Anterior cingulate cortex (tissue), 58 donors: ENCODE measurements at regions not wholly inside any gene's neighbourhood (a gene's known extent, or its start where the extent isn't known, plus 50 kb on each side); places are given as distances from the start of the nearest gene placed in this dataset.
"Not testable (repeated sequence)": the region's sequence is repeated elsewhere in the genome, so short reads cannot be mapped to it uniquely, and the experiment has no call there.

Experiments
- DNase-seq, 58 donors: peaks; one replicate each; lab custom pipeline; 2025; lab: John Stamatoyannopoulos, UW

DNA sequence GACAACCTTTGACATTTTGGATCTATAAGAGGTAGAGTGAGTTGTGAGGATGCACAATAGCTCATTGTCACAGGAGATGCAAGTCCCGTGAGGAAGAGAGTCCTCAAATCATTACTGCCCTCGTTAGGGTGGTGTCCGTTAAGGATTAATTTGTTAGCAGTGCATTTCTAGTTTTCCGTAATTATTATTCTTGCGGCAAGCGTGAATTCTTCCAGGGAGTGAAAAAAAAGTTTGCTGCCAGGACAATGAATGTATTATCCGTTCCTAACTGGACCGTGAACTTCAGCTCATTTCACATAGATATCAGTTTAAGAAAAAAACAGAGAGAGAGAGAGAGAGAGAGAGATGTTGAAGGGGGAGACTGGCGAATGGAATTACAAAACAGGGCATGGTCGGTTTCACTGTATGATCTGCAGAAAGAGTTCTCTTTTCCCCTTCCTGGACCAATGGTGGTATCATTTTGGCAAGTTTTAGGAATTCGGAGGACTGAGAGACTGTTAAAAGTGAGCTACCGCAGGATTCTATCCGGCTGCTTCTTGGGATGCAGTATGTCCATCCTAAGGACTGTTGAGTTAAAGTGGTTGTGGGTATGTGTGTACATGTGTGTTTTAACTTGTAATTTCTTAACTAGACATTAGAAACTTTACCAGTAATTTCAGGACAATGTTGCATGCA, 216.0 kb upstream of the NFIA start:
- DNase-seq = peak in 1 of 58 donors; percentile 15

GRCh38 chr1:60865166-60865565, 217.2 kb upstream of the NFIA start:
- DNase-seq = peak in 4 of 58 donors; percentile 2 to 19 (median 12)

GRCh38 chr1:60864722-60865121, 217.6 kb upstream of the NFIA start:
- no peak for DNase-seq

GRCh38 chr1:60863131-60863530, 219.2 kb upstream of the NFIA start:
- DNase-seq = no peak

DNA sequence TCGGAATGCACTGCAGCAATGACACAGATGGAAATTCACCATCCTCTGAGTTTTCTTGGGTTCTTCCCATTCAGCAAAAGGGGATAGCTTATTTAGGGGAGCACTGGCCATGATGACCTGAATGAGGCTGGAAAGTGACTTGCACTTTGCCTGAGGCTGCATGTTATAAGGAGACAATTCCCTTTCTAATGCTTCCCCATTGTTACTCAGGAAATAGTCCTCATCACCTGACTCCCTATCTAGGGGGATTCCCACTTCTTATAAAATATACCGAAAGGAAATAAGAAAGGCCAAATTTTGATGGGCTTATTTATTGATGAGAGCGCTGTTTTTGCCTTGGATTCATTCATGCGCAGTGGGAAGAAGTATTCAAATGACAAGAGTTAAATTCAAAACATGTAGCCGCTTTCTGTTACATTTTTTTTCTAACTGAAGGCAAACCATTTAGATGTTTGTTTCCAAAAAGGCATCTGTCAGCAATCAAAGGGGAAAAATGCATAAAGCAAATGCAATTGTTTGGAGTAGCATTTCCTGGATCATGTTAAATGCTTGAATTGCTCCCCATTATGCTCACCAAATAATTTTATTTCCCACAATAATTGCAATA, 220.3 kb upstream of the NFIA start:
- DNase-seq = no peak

- no peak for DNase-seq
Measured at GRCh38 chr1:60859111-60859510, 223.2 kb upstream of the NFIA start.

DNA sequence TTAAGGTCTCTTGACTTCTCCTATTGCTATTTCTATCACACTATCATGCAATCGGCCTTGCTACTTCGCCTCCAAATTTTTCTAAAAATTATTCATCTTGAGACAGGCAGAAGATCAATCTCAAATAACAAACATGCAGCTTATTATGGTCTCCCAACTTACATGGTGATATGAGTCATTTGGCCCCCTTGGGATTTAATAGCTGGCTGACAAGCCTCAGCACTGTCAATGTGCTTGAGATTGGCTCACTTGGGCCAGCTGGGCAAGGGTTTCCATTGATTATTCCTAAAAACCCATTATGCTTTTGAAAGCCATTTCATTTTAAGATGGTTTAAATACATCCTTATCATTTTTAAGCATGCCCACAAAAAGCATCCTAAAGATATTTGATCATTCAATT, 224.5 kb upstream of the NFIA start:
- DNase-seq = no peak

DNA sequence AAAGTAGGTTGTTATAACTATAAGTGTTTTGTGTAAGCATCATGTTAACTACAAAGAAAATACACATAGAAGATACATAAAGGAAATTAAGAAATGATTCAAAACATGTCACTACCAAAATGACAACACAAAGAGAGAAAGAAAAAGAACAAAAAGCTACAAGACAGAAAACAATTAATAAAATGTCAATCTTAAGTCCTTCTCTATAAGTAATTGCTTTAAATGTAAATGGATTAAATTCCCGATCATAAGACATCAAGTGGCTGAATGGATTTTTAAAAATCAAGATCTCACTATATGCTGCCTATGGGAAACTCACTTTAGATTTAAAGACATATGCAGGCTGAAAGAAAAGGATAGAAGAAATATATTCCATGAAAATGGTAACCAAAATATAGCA, 232.3 kb upstream of the NFIA start:
- DNase-seq = no peak

- no peak for DNase-seq
Measured at GRCh38 chr1:60849401-60849800, 233.0 kb upstream of the NFIA start.

- no peak for DNase-seq
Measured at GRCh38 chr1:60848583-60849188, 233.7 kb upstream of the NFIA start.

- no peak for DNase-seq
Measured at GRCh38 chr1:60847855-60848582, 234.3 kb upstream of the NFIA start.

- no peak for DNase-seq
Measured at GRCh38 chr1:60847391-60847790, 235.0 kb upstream of the NFIA start.

DNA sequence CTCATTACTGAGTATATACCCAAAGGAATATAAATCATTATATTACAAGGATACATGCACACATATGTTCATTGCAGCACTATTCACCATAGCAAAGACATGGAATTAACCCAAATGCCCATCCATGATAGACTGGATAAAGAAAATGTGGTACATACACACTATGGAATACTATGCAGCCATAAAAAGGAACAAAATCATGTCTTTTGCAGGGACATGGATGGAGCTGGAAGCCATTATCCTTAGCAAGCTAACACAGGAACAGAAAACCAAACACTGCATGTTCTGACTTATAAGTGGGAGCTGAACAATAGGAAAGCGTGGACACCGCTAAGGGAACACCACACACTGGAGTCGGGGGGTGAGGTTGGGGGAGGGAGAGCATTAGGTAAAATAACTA, 236.7 kb upstream of the NFIA start:
- DNase-seq = not testable (repeated sequence)

GRCh38 chr1:60842304-60842703, 240.1 kb upstream of the NFIA start:
- DNase-seq = no peak

GRCh38 chr1:60841116-60842046, 241.0 kb upstream of the NFIA start:
- DNase-seq = no peak

DNA sequence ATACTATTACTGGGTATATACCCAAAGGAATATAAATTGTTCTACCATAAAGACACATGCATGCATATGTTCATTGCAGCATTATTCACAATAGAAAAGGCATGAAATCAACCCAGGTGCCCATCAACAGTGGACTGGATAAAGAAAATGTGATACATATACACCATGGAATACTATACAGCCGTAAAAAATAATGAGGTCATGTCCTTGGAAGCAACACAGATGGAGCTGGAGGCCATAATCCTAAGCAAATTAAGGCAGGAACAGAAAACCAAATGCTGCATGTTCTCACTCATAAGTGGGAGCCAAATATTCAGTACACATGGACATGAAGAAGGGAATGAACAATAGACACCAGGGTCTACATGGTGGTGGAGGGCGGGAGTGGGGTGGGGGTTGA, 241.9 kb upstream of the NFIA start:
- DNase-seq = not testable (repeated sequence)

GRCh38 chr1:60835649-60836048, 246.7 kb upstream of the NFIA start:
- no peak for DNase-seq

DNA sequence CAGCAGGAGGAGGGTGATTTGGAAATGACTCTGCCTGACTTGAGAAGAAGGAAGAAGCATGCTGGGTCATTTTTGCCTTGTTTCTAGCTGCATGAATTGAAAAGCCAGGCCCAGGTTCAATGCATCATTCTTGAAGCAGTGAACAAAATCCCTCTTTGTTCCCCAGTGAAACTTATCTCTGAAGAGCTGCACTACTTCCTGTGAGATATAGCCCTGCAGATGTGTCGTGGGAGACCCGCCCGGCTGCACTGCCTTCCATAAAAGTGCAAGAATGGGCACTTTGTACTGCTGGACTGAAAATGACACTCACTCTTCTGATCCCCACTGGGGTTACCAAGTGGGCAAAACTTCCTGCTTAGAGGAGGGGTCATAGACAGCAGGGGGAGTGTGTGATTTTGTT, 249.2 kb upstream of the NFIA start:
- DNase-seq = peak in 9 of 58 donors; percentile 0 to 3 (median 1)

DNA sequence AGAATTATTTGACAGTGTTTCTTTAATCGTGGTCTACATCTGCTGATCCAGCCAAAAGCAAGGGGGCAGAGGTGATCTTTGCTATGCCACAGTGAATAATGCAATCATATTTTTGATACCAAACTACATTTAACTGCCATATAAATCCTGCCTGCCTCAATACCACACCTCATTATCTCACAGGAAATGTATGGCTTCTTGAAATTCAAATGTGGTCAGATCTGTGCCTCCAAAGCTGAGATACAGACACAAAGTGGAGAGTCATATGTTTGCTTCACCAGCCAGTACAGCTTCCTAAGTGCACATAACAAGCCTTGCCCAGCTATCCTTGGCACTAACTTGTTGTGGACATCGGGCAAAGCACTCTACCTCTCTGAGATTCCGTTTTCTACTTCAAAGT, 250.0 kb upstream of the NFIA start:
- no peak for DNase-seq

DNA sequence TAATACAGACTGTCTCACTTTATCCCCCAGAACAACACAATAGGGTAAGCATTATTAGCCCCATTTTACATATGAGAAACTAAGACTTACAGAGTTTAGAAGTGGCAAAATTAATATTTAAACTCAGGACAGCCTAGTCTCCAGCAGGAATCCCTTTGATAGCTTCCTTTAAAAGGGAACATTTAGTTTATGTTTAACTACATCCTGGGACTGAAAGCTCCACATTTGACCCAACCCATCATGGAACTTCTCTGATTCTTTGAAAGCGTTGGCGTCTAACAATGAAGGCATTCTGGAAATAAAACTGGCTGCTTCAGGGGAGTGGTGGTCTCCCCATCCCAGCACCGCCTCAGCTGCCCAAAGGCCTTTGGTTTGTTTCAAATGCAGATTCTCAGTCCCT, 250.6 kb upstream of the NFIA start:
- no peak for DNase-seq
